Pulmonary artery endothelial cell (primary cell): ENCODE measurements at regions not wholly inside any gene's neighbourhood (a gene's known extent, or its start where the extent isn't known, plus 50 kb on each side); places are given as distances from the start of the nearest gene placed in this dataset.
"Not testable (repeated sequence)": the region's sequence is repeated elsewhere in the genome, so short reads cannot be mapped to it uniquely, and the experiment has no call there.

Experiments
- DNase-seq: peaks from one replicate; pipeline ENCODE4 v3.0.0-alpha.2; 2011; ENCODE audit warnings: low read depth, low spot score

GRCh38 chr3:67064105-67064504 lies 66.0 kb downstream of the KBTBD8 start:
- peak; percentile 4 for DNase-seq

GRCh38 chr3:67067251-67067650 lies 69.1 kb downstream of the KBTBD8 start:
- DNase-seq = no peak

DNA sequence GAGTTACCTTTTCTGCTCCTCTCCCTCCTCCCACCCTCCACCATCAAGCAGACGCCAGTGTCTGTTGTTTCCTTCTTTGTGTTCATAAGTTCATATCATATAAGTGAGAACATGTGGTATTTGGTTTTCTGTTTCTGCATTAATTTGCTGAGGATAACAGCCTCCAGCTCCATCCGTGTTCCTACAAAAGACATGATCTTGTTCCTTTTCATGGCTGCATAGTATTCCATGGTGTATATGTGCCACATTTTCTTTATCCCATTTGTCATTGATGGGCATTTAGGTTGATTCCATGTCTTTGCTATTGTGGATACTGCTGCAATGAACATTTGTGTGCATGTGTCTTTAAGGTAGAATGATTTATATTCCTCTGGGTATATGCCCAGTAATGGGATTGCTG lies 74.5 kb downstream of the KBTBD8 start:
- not testable (repeated sequence) for DNase-seq

DNA sequence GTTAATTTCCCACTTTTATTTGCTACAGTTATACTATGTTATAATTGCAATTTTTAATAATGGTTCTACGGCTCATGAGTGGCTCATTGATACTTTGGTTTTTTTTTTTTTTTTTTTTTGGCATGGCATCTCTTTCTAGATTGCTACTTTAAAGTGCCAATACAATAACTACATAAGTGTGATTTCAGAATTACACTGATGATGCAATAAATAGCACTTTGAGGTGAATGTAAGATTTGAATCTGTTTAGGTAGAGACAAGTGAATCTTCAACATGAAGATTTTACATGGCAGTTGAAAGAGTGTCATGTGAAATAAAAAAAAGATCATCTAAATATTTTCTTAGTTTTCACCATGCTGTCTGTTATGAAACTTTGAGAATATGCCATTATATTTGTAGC lies 75.7 kb downstream of the KBTBD8 start:
- no peak for DNase-seq

DNA sequence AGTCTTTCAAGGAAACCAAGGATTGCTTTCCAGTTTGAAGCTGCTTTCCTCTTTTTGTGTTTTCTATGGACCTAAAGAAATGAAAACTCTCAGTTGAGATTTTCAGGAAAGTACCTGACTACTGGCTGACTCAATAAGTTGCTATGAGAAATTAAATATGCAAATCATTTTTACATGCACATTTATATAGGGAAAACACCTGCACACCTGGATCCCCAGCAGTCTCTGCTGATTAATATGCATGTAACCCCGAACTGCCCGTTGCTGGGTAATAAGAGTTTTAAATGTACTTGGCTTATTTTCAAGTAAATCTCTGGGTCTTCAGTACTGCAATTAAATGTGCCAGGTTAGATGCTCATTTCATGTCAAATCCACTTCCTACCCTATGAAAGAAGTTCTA lies 77.2 kb downstream of the KBTBD8 start:
- DNase-seq = no peak

- DNase-seq = no peak
Measured at GRCh38 chr3:67076607-67077006, 78.5 kb downstream of the KBTBD8 start.

GRCh38 chr3:67077656-67078055 lies 79.5 kb downstream of the KBTBD8 start:
- DNase-seq = no peak

DNA sequence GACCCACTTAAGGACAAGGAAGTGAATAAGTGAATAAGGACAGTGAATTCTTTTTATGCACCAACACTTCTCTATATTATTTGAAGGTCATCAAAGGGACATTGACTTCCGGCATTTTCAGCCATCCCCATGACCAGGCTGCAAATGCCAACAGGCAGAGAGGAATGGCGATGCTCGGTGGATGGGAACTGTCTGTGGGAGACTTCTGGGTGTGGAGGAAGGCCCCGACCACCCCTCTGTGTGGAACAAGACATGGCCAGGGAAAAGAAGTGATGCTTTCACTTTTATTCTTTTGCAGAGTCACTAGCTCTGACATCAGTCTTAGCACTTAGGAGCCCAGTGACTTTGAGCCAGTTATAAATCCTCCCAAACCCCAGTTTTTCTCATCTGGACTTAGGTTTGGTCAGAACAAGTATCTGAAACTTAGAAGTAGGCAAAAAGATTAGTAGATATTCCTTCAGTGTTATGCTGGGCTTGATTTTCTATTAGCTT lies 84.5 kb downstream of the KBTBD8 start:
- no peak for DNase-seq

GRCh38 chr3:67083277-67083676 lies 85.2 kb downstream of the KBTBD8 start:
- peak; percentile 15 for DNase-seq

- DNase-seq = no peak
Measured at GRCh38 chr3:67087788-67088187, 89.7 kb downstream of the KBTBD8 start.

DNA sequence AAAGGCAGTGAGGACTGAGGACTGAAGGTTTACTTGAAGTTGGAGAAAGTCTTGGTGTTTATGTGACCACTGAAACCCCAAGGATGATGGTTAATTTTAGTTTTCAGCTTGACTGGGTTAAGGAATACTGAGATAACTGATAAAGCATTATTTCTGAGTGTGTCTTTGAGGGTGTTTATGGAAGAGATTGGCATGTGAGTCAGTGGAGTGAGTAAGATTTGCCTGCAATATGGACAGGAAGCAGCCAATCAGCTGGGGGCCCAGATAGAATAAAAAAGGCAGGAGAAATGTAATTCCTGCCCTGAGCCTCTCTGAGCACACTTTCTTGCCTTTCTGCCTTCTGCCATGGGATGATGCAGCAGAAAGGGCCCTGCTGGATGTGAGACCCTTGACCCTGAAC lies 92.4 kb downstream of the KBTBD8 start:
- DNase-seq = peak; percentile 61

GRCh38 chr3:67093305-67093704 lies 95.2 kb downstream of the KBTBD8 start:
- DNase-seq = no peak

DNA sequence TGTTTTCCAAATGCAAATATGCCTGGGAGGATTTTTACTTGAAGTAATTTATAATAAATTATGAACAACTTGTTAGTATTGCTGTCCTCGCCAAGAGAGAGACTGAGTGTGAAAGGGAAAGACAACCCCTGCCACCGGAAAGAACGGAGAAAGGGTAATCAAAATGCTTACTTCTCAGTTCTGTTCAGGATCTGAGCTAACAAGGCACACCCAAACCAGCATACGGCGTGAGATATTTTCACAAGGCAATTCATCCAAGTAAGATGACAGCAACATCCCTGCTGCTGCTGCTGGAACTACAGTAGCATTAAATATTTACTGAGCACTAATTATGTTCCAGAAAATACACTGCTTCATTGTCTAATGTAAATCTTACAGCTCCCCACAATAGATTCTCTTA lies 96.1 kb downstream of the KBTBD8 start:
- DNase-seq = no peak

- no peak for DNase-seq
Measured at GRCh38 chr3:67094774-67095173, 96.7 kb downstream of the KBTBD8 start.

GRCh38 chr3:67104388-67104787 lies 106.3 kb downstream of the KBTBD8 start:
- no peak for DNase-seq

DNA sequence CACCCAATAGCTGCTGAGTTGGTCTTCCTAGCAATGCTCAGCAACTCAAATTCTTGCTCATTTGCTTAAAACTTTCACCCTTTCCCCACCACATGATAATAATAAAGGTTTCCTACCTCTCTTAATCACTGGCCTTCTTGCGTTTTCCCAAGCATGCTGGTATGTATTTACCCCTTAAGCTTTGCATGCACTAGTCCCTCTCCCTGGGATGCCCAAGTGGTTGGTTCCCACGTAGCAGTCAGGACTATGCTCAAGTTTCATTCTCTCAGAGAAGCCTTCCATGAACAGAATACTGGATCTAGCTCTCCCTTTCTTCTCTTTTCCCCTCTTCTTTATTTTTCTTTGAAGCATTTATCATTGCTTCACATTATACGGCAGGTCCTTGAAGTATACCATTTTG lies 108.8 kb downstream of the KBTBD8 start:
- DNase-seq = no peak

DNA sequence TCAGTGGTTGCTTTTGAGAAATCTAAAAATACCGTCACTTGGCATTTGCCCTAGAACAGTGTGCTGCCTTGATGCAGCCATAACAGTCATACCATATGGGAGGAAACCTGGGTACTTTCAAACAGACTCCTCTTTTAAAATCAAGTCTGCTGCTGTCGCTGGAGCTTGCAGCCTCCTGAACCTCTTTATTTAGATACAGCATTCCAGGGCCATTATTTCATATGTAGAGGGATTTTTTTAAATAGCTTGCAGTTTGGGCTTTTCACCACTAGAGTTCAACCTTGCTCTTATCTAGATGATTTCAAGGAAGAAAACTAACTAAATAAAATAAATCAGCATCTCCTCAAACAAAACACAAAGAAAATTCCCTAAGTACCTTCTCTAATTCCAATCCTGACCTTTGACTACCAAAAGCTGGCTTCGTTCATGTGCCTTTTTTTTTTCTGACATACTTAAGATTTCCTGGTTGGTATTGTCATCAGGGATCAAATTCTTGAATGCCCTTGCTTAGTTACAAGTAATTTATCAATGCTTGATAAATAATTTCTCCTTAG lies 111.6 kb downstream of the KBTBD8 start:
- no peak for DNase-seq

- DNase-seq = peak; percentile 47
Measured at GRCh38 chr3:67113802-67114407, 115.8 kb downstream of the KBTBD8 start.

DNA sequence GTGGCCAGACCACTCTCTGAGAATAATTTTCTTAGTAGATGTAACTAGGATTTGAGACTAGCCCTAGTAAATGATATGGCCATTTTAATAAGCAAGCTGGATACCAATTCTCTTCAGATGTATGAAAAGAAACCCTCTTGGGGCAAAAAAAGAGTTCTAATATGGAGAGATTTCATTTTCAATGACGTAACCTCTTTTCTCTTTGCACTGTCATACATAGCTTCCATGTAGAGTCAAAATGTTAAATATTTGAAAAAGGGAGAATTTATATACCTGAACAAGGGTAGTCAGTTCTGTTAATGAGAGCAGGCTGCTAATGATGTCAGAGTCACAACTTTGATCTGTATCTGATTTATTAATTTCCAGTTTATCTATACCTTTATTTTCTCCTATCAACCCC lies 120.0 kb downstream of the KBTBD8 start:
- DNase-seq = no peak

- no peak for DNase-seq
Measured at GRCh38 chr3:67118635-67119034, 120.5 kb downstream of the KBTBD8 start.

- no peak for DNase-seq
Measured at GRCh38 chr3:67123914-67124313, 125.8 kb downstream of the KBTBD8 start.

DNA sequence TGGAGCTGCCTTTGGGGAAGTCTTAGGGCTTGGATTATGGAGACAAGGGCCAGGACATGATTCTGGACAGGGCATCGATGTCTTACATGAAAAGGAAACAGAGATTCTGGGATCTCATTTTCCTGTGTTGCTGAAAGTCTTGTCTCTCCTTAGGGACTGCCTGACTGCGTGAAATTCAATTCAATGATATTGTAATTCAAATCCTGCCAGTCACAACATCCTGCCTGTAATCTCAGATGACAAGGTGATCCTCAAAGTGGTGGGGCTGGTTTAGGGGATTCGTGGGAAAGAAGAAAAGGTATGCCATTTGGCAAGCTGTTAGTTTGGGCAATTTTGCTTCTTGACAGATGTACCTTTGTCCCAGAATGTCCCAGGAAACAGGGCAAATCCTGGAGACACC lies 129.1 kb downstream of the KBTBD8 start:
- no peak for DNase-seq

DNA sequence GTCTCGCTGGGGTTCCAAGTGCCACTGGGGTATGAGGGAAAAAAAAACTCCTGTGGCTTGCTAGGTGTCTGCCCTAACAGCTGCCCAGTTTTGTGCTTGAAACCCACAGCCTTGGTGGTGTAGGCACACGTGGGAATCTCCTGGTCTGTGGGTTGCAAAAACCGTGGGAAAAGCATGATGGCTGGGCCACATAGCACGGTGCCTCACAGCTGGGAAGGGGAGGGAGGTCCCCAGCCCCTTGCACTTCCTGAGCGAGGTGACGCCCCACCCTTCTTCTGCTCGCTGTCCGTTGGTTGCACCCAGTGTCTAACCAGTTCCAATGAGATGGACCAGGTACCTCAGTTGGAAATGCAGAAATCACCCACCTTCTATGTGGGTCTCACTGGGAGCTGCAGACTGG lies 144.3 kb downstream of the KBTBD8 start:
- no peak for DNase-seq

GRCh38 chr3:67145738-67146137 lies 147.6 kb downstream of the KBTBD8 start:
- DNase-seq = no peak
